H1 (cell line): ENCODE measurements at regions not wholly inside any gene's neighbourhood (a gene's known extent, or its start where the extent isn't known, plus 50 kb on each side); places are given as distances from the start of the nearest gene placed in this dataset.

ENCODE experiments used
- CTCF ChIA-PET: fragments of 300-600 bp; sonication (Branson Sonifier 250); formaldehyde crosslinking; loops from one replicate; lab custom pipeline; 2021; ENCODE audit not compliant: partially characterized antibody; lab: Charles Lee
- POLR2A ChIA-PET: fragments of 300-600 bp; sonication (Branson Sonifier 250); formaldehyde crosslinking; loops from one replicate; lab custom pipeline; 2021; ENCODE audit warnings: inconsistent platforms; ENCODE audit not compliant: partially characterized antibody; lab: Charles Lee
- DNase-seq, 2 experiments: peaks; one replicate each; pipeline versions ENCODE4 v3.0.0 to v3.0.0-alpha.2; 2010 to 2022; ENCODE audit warnings: low spot score in 2 of 2, low read depth in 1 of 2, mixed read lengths in 1 of 2
- FAIRE-seq: peaks from 2 replicates; lab custom pipeline; 2011; peaks lifted over from hg19 to GRCh38; lab: Jason Lieb, UNC
- H2AFZ ChIP-seq: 2 replicates; pipeline ENCODE4 v1.8.1; 2012; ENCODE audit warnings: low read length, inconsistent platforms
- H2AK5ac ChIP-seq: 2 replicates; pipeline ENCODE4 v1.6.1; 2013; ENCODE audit warnings: low read depth, low read length
- H2BK120ac ChIP-seq: replicated peaks from 2 replicates; pipeline ENCODE3; 2013; ENCODE audit warnings: low read depth, low read length, inconsistent platforms
- H2BK12ac ChIP-seq: 2 replicates; pipeline ENCODE4 v1.6.1; 2013; ENCODE audit warnings: low read depth, low read length
- H2BK15ac ChIP-seq: 2 replicates; pipeline ENCODE4 v1.6.1; 2013; ENCODE audit warnings: low read length
- H2BK20ac ChIP-seq: 2 replicates; pipeline ENCODE4 v1.6.1; 2013; ENCODE audit warnings: low read length
- H2BK5ac ChIP-seq: 2 replicates; pipeline ENCODE4 v1.6.1; 2013; ENCODE audit warnings: low read depth, low read length
- H3K14ac ChIP-seq: 2 replicates; pipeline ENCODE4 v1.6.1; 2013; ENCODE audit warnings: inconsistent platforms; ENCODE audit not compliant: insufficient read length
- H3K18ac ChIP-seq: 2 replicates; pipeline ENCODE4 v1.6.1; 2013; ENCODE audit warnings: low read length; ENCODE audit errors: extremely low read depth
- H3K23ac ChIP-seq: 2 replicates; pipeline ENCODE4 v1.6.1; 2013; ENCODE audit warnings: inconsistent platforms; ENCODE audit not compliant: insufficient read length
- H3K23me2 ChIP-seq: 2 replicates; pipeline ENCODE4 v1.6.1; 2013; ENCODE audit warnings: low read depth, low read length
- H3K27ac ChIP-seq: 2 replicates; pipeline ENCODE4 v1.6.1; 2011; ENCODE audit warnings: low read depth, low read length, inconsistent platforms
- H3K27me3 ChIP-seq, 4 experiments: replicated peaks in 1 of 4; 1 replicate in 1 of 4; 2 replicates in 3 of 4; pipeline versions ENCODE4 v1.6.1 to v1.8.1; 2011 to 2013; ENCODE audit warnings: low read length in 3 of 4, mild to moderate bottlenecking in 3 of 4, inconsistent platforms in 2 of 4, mixed read lengths in 2 of 4, moderate library complexity in 1 of 4; ENCODE audit not compliant: control insufficient read depth in 3 of 4, insufficient read depth in 3 of 4; ENCODE audit errors: extremely low read depth in 1 of 4
- H3K36me3 ChIP-seq, 4 experiments: 2 replicates each; pipeline versions ENCODE4 v1.6.1 to v1.8.1; 2011 to 2013; ENCODE audit warnings: mild to moderate bottlenecking in 4 of 4, low read length in 3 of 4, moderate library complexity in 2 of 4, control low read depth in 1 of 4, inconsistent platforms in 1 of 4; ENCODE audit not compliant: insufficient read depth in 4 of 4, control insufficient read depth in 2 of 4
- H3K4ac ChIP-seq: replicated peaks from 2 replicates; pipeline ENCODE3; 2013; ENCODE audit warnings: low read length, low read depth, mixed read lengths, inconsistent platforms; ENCODE audit not compliant: insufficient read length
- H3K4me1 ChIP-seq, 4 experiments: replicated peaks in 1 of 4; 1 replicate in 1 of 4; 2 replicates in 3 of 4; pipeline versions ENCODE4 v1.6.1 to v1.8.1; 2011 to 2013; ENCODE audit warnings: low read length in 3 of 4, inconsistent platforms in 2 of 4, mixed read lengths in 1 of 4; ENCODE audit not compliant: insufficient read depth in 4 of 4, control insufficient read depth in 3 of 4
- H3K4me2 ChIP-seq, 2 experiments: 2 replicates each; pipeline versions ENCODE4 v1.6.1 to v1.8.1; 2011 to 2013; ENCODE audit warnings: low read depth in 2 of 2, low read length in 2 of 2, control low read depth in 1 of 2, inconsistent platforms in 1 of 2, mild to moderate bottlenecking in 1 of 2; ENCODE audit not compliant: insufficient read depth in 1 of 2
- H3K4me3 ChIP-seq, 4 experiments: fragments of 200-600, 300-600 bp in 1 of 4; sonication (generic), shearing (Covaris generic), sonication (Bioruptor Twin) in 1 of 4; 2 replicates each; pipeline versions ENCODE4 v1.5.1 to v1.8.1; 2011 to 2016; ENCODE audit warnings: low read length in 4 of 4, low read depth in 3 of 4, control low read depth in 2 of 4, inconsistent platforms in 2 of 4, mild to moderate bottlenecking in 2 of 4, mixed read lengths in 1 of 4, moderate library complexity in 1 of 4; ENCODE audit not compliant: insufficient read depth in 2 of 4; ENCODE audit errors: extremely low read depth in 1 of 4
- H3K56ac ChIP-seq: replicated peaks from 2 replicates; pipeline ENCODE3; 2013; ENCODE audit warnings: low read depth, mild to moderate bottlenecking, mixed read lengths, low read length, inconsistent platforms; ENCODE audit not compliant: insufficient read length
- H3K79me1 ChIP-seq: 2 replicates; pipeline ENCODE4 v1.6.1; 2013; ENCODE audit warnings: low read depth, low read length, control low read depth
- H3K79me2 ChIP-seq, 2 experiments: 2 replicates each; pipeline versions ENCODE4 v1.6.1 to v1.8.1; 2012 to 2013; ENCODE audit warnings: low read length in 2 of 2, mild to moderate bottlenecking in 2 of 2, inconsistent platforms in 1 of 2; ENCODE audit not compliant: insufficient read depth in 2 of 2, control insufficient read depth in 1 of 2
- H3K9ac ChIP-seq, 4 experiments: replicated peaks in 1 of 4; 1 replicate in 1 of 4; 2 replicates in 3 of 4; pipeline versions ENCODE4 v1.6.1 to v1.8.1; 2011 to 2013; ENCODE audit warnings: low read depth in 3 of 4, low read length in 3 of 4, control low read depth in 2 of 4, mild to moderate bottlenecking in 2 of 4, moderate library complexity in 2 of 4, inconsistent platforms in 1 of 4; ENCODE audit errors: extremely low read depth in 1 of 4
- H3K9me3 ChIP-seq, 2 experiments: 2 replicates each; pipeline versions ENCODE4 v1.6.1 to v1.8.1; 2012 to 2013; ENCODE audit warnings: mild to moderate bottlenecking in 2 of 2, moderate library complexity in 2 of 2, control low read depth in 1 of 2, inconsistent platforms in 1 of 2, low read depth in 1 of 2, low read length in 1 of 2, mixed read lengths in 1 of 2; ENCODE audit not compliant: insufficient read depth in 2 of 2
- H4K20me1 ChIP-seq, 2 experiments: replicated peaks in 1 of 2; 2 replicates each; pipeline versions ENCODE3 to v1.8.1; 2011 to 2013; ENCODE audit warnings: inconsistent platforms in 2 of 2, low read length in 2 of 2, mild to moderate bottlenecking in 1 of 2; ENCODE audit not compliant: insufficient read depth in 2 of 2, control insufficient read depth in 1 of 2
- H4K5ac ChIP-seq: 2 replicates; pipeline ENCODE4 v1.6.1; 2013; ENCODE audit warnings: low read length, low read depth, mixed read lengths, inconsistent platforms; ENCODE audit not compliant: insufficient read length
- H4K8ac ChIP-seq: 2 replicates; pipeline ENCODE4 v1.8.0; 2013; ENCODE audit warnings: mild to moderate bottlenecking, moderate library complexity, low read length, inconsistent platforms; ENCODE audit not compliant: insufficient read depth; ENCODE audit errors: extremely low read depth
- H4K91ac ChIP-seq: replicated peaks from 2 replicates; pipeline ENCODE3; 2013; ENCODE audit warnings: low read length, mixed read lengths, inconsistent platforms; ENCODE audit not compliant: insufficient read length
- HDAC2 ChIP-seq, 2 experiments: fragments of 300-600 bp in 1 of 2; sonication (generic) in 1 of 2; IDR thresholded peaks; 2 replicates each; pipeline ENCODE4 v1.6.1; 2011 to 2012; ENCODE audit warnings: low read depth in 2 of 2, low read length in 2 of 2, mild to moderate bottlenecking in 2 of 2, moderate library complexity in 2 of 2, borderline replicate concordance in 1 of 2, inconsistent platforms in 1 of 2
- HDAC6 ChIP-seq: IDR thresholded peaks from one replicate; pipeline ENCODE4 v1.7.1; 2012; ENCODE audit warnings: low read depth, mild to moderate bottlenecking, inconsistent platforms, low read length, moderate library complexity
- NRF1 ChIP-seq: IDR thresholded peaks from 2 replicates; pipeline ENCODE4 v1.6.1; 2011; ENCODE audit warnings: mild to moderate bottlenecking, low read depth, low read length, improper control_type of control experiment
- POLR2AphosphoS5 ChIP-seq: IDR thresholded peaks from 2 replicates; pipeline ENCODE4 v1.6.1; 2011; ENCODE audit warnings: low read depth, low read length
- RAD21 ChIP-seq, 2 experiments: IDR thresholded peaks in 1 of 2; conservative IDR thresholded peaks in 1 of 2; 2 replicates each; pipeline ENCODE4 v1.6.1; 2011; ENCODE audit warnings: low read depth in 2 of 2, low read length in 2 of 2, improper control_type of control experiment in 1 of 2, inconsistent platforms in 1 of 2, mild to moderate bottlenecking in 1 of 2, moderate library complexity in 1 of 2
- TAF1 ChIP-seq: IDR thresholded peaks from 2 replicates; pipeline ENCODE4 v1.6.1; 2011; ENCODE audit warnings: mild to moderate bottlenecking, low read depth, low read length
- TAF7 ChIP-seq: optimal IDR thresholded peaks from 2 replicates; pipeline ENCODE3; 2011; ENCODE audit warnings: low read depth, mild to moderate bottlenecking, inconsistent platforms, low read length, moderate library complexity, borderline replicate concordance
- TBP ChIP-seq: IDR thresholded peaks from 2 replicates; pipeline ENCODE4 v1.6.1; 2011; ENCODE audit warnings: low read depth, low read length, improper control_type of control experiment
- WGBS, 2 experiments: shearing (Covaris generic) in 1 of 2; methylation state at CpG; one replicate each; pipeline versions ENCODE4 v1.1.6 to v1.1.7; 2013 to 2015; ENCODE audit warnings: low lambda C conversion rate in 2 of 2, mixed read lengths in 2 of 2, inconsistent platforms in 1 of 2, low coverage in 1 of 2, missing lambda C conversion rate in 1 of 2; ENCODE audit not compliant: insufficient replicate concordance in 2 of 2, insufficient coverage in 1 of 2, insufficient read length in 1 of 2; ENCODE audit errors: extremely low coverage in 1 of 2, missing lambda C conversion rate in 1 of 2; 5-methylcytosine and 5-hydroxymethylcytosine counted together

GRCh38 chr6:163776196-163776905 lies 361.8 kb downstream of the QKI start:
- no peak overlapping the region for H3K23ac ChIP-seq
- H4K20me1 ChIP-seq, result no peaks in the 10 kb centered on the region
- no peak overlapping the region for H3K14ac ChIP-seq
- no peak overlapping the region for H2BK15ac ChIP-seq
- no peak overlapping the region for H3K27ac ChIP-seq
- DNase-seq (no peak), FAIRE-seq (no peak)
- H2BK120ac ChIP-seq, result no peak overlapping the region
- no peak overlapping the region for H3K4me3 ChIP-seq
- no peak overlapping the region for H2AK5ac ChIP-seq
- ChIA-PET POLR2A (no interaction called here), CTCF (interaction anchor here (0.6 to 1.2 kb wide), 3 partner anchors 18 to 354 kb away, joined by 3 to 4 read pairs (median 4); no protein-coding TSS in a partner anchor)
- H3K56ac ChIP-seq, result no peak overlapping the region
- no peaks in the 10 kb centered on the region for H3K79me2 ChIP-seq
- no peak overlapping the region for H3K18ac ChIP-seq
- H2BK5ac ChIP-seq, result no peak overlapping the region
- H3K9me3 ChIP-seq, result no peaks in the 10 kb centered on the region
- H4K91ac ChIP-seq, result no peak overlapping the region
- H3K4ac ChIP-seq, result no peak overlapping the region
- H3K9ac ChIP-seq, result no peak overlapping the region
- no peak overlapping the region for H2AFZ ChIP-seq
- 94% methylated on average over 5 of the region's 5 CpGs; no CpG with 5 or more reads in 1 of the 2 experiments for WGBS, 2 experiments
- TF ChIP-seq TBP (no peak), TAF7 (no peak), NRF1 (no peak), HDAC2 (IDR thresholded peaks at IDR 0.05; ENCODE audit: borderline replicate concordance in 1 of 2, low read depth in 2 of 2, low read length in 2 of 2) (no peak), HDAC6 (no peak), POLR2AphosphoS5 (no peak), RAD21 (IDR thresholded peaks at IDR 0.05 in 1 of 2, conservative IDR thresholded peaks at IDR 0.05 in 1 of 2; ENCODE audit: low read depth in 2 of 2, low read length in 2 of 2) (no peak), TAF1 (no peak)
- no peak overlapping the region for H4K8ac ChIP-seq
- no peak overlapping the region for H2BK20ac ChIP-seq
- no peaks in the 10 kb centered on the region for H3K27me3 ChIP-seq
- no peak overlapping the region for H2BK12ac ChIP-seq
- H3K79me1 ChIP-seq, result no peaks in the 10 kb centered on the region
- no peaks in the 10 kb centered on the region for H3K23me2 ChIP-seq
- H4K5ac ChIP-seq, result no peak overlapping the region
- H3K36me3 ChIP-seq, result no peaks in the 10 kb centered on the region
- H3K4me2 ChIP-seq, result no peak overlapping the region
- H3K4me1 ChIP-seq, result peaks cover 0 to 2% (median 0%) of the 10 kb centered on the region in 4 experiments; a peak in 2 of 7 replicates
